Naive thymus-derived CD4-positive, alpha-beta T cell (primary cell): ENCODE measurements at regions not wholly inside any gene's neighbourhood (a gene's known extent, or its start where the extent isn't known, plus 50 kb on each side); places are given as distances from the start of the nearest gene placed in this dataset.

ENCODE experiments used
- ATAC-seq: fragments of 150-1000 bp; cut with Tn5 transposase; 2 replicates; pipeline ENCODE4 v1.10.0; 2021; ENCODE audit warnings: mild to moderate bottlenecking, moderate library complexity
- CTCF ChIA-PET: fragments of 350-600 bp; sonication (Branson Sonifier 250); formaldehyde crosslinking; loops from one replicate; lab custom pipeline; 2021; ENCODE audit warnings: antibody characterized with exemption; lab: Charles Lee
- POLR2A ChIA-PET: fragments of 350-600 bp; sonication (Branson Sonifier 250); formaldehyde crosslinking; loops from one replicate; lab custom pipeline; 2021; ENCODE audit warnings: antibody characterized with exemption, inconsistent platforms; lab: Charles Lee
- DNase-seq, 9 donors: peaks; one replicate each; pipeline versions ENCODE4 v3.0.0 to v3.0.0-alpha.2; 2020 to 2022; ENCODE audit warnings: mixed read lengths in 1 of 9
- H3K27ac ChIP-seq: one replicate; pipeline ENCODE4 v1.7.0; 2013; ENCODE audit warnings: mild to moderate bottlenecking, low read depth, low read length, moderate library complexity
- H3K27me3 ChIP-seq, 2 donors: one replicate each; pipeline ENCODE4 v1.7.0; 2013; ENCODE audit warnings: low read length in 2 of 2, mild to moderate bottlenecking in 2 of 2, moderate library complexity in 2 of 2; ENCODE audit not compliant: control insufficient read depth in 2 of 2, insufficient read depth in 2 of 2
- H3K36me3 ChIP-seq, 3 experiments: 1 replicate in 2 of 3; 2 replicates in 1 of 3; pipeline ENCODE4 v1.7.0; 2013; ENCODE audit warnings: low read length in 3 of 3, mild to moderate bottlenecking in 3 of 3, moderate library complexity in 1 of 3; ENCODE audit not compliant: insufficient read depth in 3 of 3, control insufficient read depth in 2 of 3
- H3K4me1 ChIP-seq, 2 donors: one replicate each; pipeline ENCODE4 v1.7.0; 2013; ENCODE audit warnings: low read length in 2 of 2, mild to moderate bottlenecking in 2 of 2, moderate library complexity in 1 of 2; ENCODE audit not compliant: control insufficient read depth in 2 of 2, insufficient read depth in 2 of 2
- H3K4me3 ChIP-seq: 2 replicates; pipeline ENCODE4 v1.7.0; 2013; ENCODE audit warnings: mild to moderate bottlenecking, low read length
- H3K9me3 ChIP-seq, 3 experiments: 1 replicate in 2 of 3; 2 replicates in 1 of 3; pipeline ENCODE4 v1.7.0; 2013; ENCODE audit warnings: low read length in 3 of 3; ENCODE audit not compliant: control insufficient read depth in 2 of 3
- H3K27ac Mint-ChIP-seq, 9 donors: one replicate each; pipeline ENCODE4 v1.8.0; 2020 to 2022; ENCODE audit warnings: mixed read lengths in 9 of 9, mild to moderate bottlenecking in 8 of 9, moderate library complexity in 5 of 9, inconsistent platforms in 2 of 9
- H3K27me3 Mint-ChIP-seq, 5 donors: one replicate each; pipeline ENCODE4 v1.8.0; 2021 to 2022; ENCODE audit warnings: mixed read lengths in 5 of 5, mild to moderate bottlenecking in 1 of 5
- H3K36me3 Mint-ChIP-seq, 5 donors: one replicate each; pipeline ENCODE4 v1.8.0; 2020 to 2022; ENCODE audit warnings: mixed read lengths in 5 of 5, mild to moderate bottlenecking in 3 of 5, inconsistent platforms in 1 of 5
- H3K4me1 Mint-ChIP-seq, 7 donors: one replicate each; pipeline ENCODE4 v1.8.0; 2020 to 2022; ENCODE audit warnings: mixed read lengths in 7 of 7, mild to moderate bottlenecking in 3 of 7, inconsistent platforms in 1 of 7
- H3K4me3 Mint-ChIP-seq, 10 donors: one replicate each; pipeline ENCODE4 v1.8.0; 2020 to 2022; ENCODE audit warnings: mild to moderate bottlenecking in 10 of 10, mixed read lengths in 10 of 10, moderate library complexity in 6 of 10, inconsistent platforms in 2 of 10
- H3K9me3 Mint-ChIP-seq, 11 donors: one replicate each; pipeline ENCODE4 v1.8.0; 2020 to 2022; ENCODE audit warnings: mixed read lengths in 11 of 11, mild to moderate bottlenecking in 4 of 11, inconsistent platforms in 1 of 11, moderate library complexity in 1 of 11
- intact Hi-C, 2 donors: fragments of 100-400 bp; cut with micrococcal nuclease; formaldehyde crosslinking; loops; one replicate each; pipeline ENCODE4 v1.15.1; 2023

DNA sequence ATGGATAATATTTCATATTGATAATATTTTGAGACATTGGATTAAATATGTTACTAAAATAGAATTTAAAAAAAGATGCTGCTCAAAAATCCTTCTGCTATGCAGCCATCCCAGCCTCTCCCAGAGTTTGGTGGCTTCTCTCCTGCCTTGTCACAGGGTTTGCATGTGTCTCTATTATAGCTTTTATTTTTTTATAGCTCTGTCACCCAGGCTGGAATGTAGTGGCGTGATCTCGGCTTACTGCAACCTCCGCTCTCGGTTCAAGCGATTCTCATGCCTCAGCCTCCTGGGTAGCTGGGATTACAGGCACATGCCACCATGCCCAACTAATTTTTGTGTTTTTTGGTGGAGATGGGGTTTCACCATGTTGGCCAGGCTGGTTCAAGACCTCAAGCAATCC lies 50.7 kb upstream of the ID3 start:
- ChIA-PET POLR2A (interaction anchor here (1.1 to 36.4 kb wide), 4 partner anchors 10 to 34 kb away, joined by 3 to 1267 read pairs (median 6); partner anchors contain the start of gene ID3), CTCF (interaction anchor here (4.9 kb wide), 1 partner anchor 9 kb away, joined by 46 read pairs; no protein-coding TSS in a partner anchor)
- H3K27me3 Mint-ChIP-seq = peaks cover 0 to 2% (median 0%) of the 10 kb centered on the region in 5 donors
- H3K9me3 ChIP-seq = no peaks in the 10 kb centered on the region
- H3K27ac ChIP-seq = no peak overlapping the region
- no peak overlapping the region for H3K4me3 Mint-ChIP-seq
- H3K4me1 ChIP-seq = peaks cover 40 to 65% of the 10 kb centered on the region in 2 donors
- H3K4me3 ChIP-seq = no peak overlapping the region
- peaks cover 45 to 81% (median 74%) of the 10 kb centered on the region in 7 donors for H3K4me1 Mint-ChIP-seq
- H3K27me3 ChIP-seq = no peaks in the 10 kb centered on the region
- no peak for ATAC-seq
- peak overlapping the region in 7 of 9 donors; percentile 44 to 98 (median 85) for H3K27ac Mint-ChIP-seq
- no peaks in the 10 kb centered on the region for H3K36me3 ChIP-seq
- intact Hi-C loops = no loop called here
- DNase-seq = no peak
- H3K9me3 Mint-ChIP-seq = peaks cover 0 to 4% (median 0%) of the 10 kb centered on the region in 11 donors
- peaks cover 0 to 2% (median 0%) of the 10 kb centered on the region in 5 donors for H3K36me3 Mint-ChIP-seq
